GM10248 (cell line): ENCODE measurements at regions not wholly inside any gene's neighbourhood (a gene's known extent, or its start where the extent isn't known, plus 50 kb on each side); places are given as distances from the start of the nearest gene placed in this dataset.

Experiments used
- CTCF ChIA-PET: fragments of 300-600 bp; sonication (Branson Sonifier 250); formaldehyde crosslinking; extraction: SDS; loops from one replicate; lab custom pipeline; 2021; ENCODE audit warnings: antibody characterized with exemption; lab: Yijun Ruan, JAX
- POLR2A ChIA-PET: fragments of 350-650 bp; sonication (Branson Sonifier 250); formaldehyde crosslinking; extraction: SDS; loops from one replicate; lab custom pipeline; 2020; ENCODE audit warnings: antibody characterized with exemption; lab: Yijun Ruan, JAX
- DNase-seq: peaks from one replicate; pipeline ENCODE4 v3.0.0; 2012; ENCODE audit errors: extremely low spot score
- CTCF ChIP-seq: IDR thresholded peaks from 2 replicates; pipeline ENCODE4 v1.5.1; 2012; ENCODE audit warnings: mild to moderate bottlenecking, low read depth; ENCODE audit errors: extremely low read depth, missing control alignments, control extremely low read depth

- CTCF ChIA-PET, result interaction anchor here (1.0 kb wide), 1 partner anchor 35 kb away, joined by 3 read pairs; no protein-coding TSS in a partner anchor
- TF ChIP-seq CTCF, result no peak
- no peak for DNase-seq
- POLR2A ChIA-PET, result no interaction called here
These were observed 275.7 kb upstream of the P2RY1 start for GRCh38 chr3:152559246-152559645.

- CTCF ChIA-PET, result interaction anchor here (1.2 to 2.0 kb wide), 4 partner anchors 8 to 16 kb away, joined by 4 to 5 read pairs (median 5); no protein-coding TSS in a partner anchor
- POLR2A ChIA-PET, result no interaction called here
- no peak for DNase-seq
- no peak for TF ChIP-seq CTCF
These were observed 270.5 kb upstream of the P2RY1 start for GRCh38 chr3:152564459-152564858.

- DNase-seq, result peak; percentile 26
These were observed 260.4 kb upstream of the P2RY1 start for GRCh38 chr3:152574461-152575079.

GRCh38 chr3:152578769-152579168 is 256.2 kb upstream of the P2RY1 start:
- POLR2A ChIA-PET, result no interaction called here

More at GRCh38 chr3:152574461-152575079, 260.4 kb upstream of the P2RY1 start:
- POLR2A ChIA-PET, result no interaction called here
- CTCF ChIA-PET, result interaction anchor here (0.6 to 3.5 kb wide), 26 partner anchors 11 to 1187 kb away, joined by 3 to 27 read pairs (median 4); no protein-coding TSS in a partner anchor
- TF ChIP-seq CTCF, result peak; percentile 54

GRCh38 chr3:152581951-152582350 is 253.0 kb upstream of the P2RY1 start:
- TF ChIP-seq CTCF, result no peak
- CTCF ChIA-PET, result no interaction called here
- DNase-seq, result no peak
- POLR2A ChIA-PET, result no interaction called here

More at GRCh38 chr3:152578769-152579168, 256.2 kb upstream of the P2RY1 start:
- no peak for DNase-seq
- CTCF ChIA-PET, result interaction anchor here (0.7 to 1.3 kb wide), 2 partner anchors 10 to 71 kb away, joined by 3 to 4 read pairs; no protein-coding TSS in a partner anchor
- TF ChIP-seq CTCF, result no peak

- ChIA-PET POLR2A (no interaction called here), CTCF (interaction anchor here (1.5 to 2.4 kb wide), 2 partner anchors 12 to 13 kb away, joined by 3 to 8 read pairs; no protein-coding TSS in a partner anchor)
- DNase-seq, result no peak
- no peak for TF ChIP-seq CTCF
These were observed 251.0 kb upstream of the P2RY1 start for GRCh38 chr3:152583963-152584362.
